Skeletal muscle cell (primary cell): ENCODE measurements at regions not wholly inside any gene's neighbourhood (a gene's known extent, or its start where the extent isn't known, plus 50 kb on each side); places are given as distances from the start of the nearest gene placed in this dataset.
"Not testable (repeated sequence)": the region's sequence is repeated elsewhere in the genome, so short reads cannot be mapped to it uniquely, and the experiment has no call there.

ENCODE experiments used
- DNase-seq: peaks from one replicate; pipeline ENCODE4 v3.0.0-alpha.2; 2010; ENCODE audit warnings: low read depth
- H3K4me3 ChIP-seq: 2 replicates; pipeline ENCODE4 v1.5.1; 2011; ENCODE audit warnings: low read depth, mild to moderate bottlenecking, control low read depth, low read length, moderate library complexity

DNA sequence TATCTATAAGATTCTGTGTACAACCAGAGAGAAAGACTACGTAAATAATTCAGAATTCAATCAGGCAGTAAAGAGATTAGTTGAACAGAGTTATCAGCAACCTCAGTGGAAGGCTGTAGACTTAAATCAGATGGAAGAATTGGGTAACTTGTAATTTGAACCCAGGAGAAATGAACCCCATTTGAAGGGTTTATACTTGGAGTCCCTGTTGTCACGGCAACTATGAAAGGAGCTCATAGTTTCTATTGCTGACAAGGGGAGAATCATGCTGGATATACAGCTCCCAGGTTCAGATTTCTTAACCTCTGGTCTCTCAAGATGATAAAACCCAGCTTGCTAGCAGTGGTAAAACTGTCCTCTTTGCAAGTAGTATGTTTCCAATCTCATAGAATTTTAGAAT is 54.4 kb upstream of the BMP4 start:
- DNase-seq = no peak

DNA sequence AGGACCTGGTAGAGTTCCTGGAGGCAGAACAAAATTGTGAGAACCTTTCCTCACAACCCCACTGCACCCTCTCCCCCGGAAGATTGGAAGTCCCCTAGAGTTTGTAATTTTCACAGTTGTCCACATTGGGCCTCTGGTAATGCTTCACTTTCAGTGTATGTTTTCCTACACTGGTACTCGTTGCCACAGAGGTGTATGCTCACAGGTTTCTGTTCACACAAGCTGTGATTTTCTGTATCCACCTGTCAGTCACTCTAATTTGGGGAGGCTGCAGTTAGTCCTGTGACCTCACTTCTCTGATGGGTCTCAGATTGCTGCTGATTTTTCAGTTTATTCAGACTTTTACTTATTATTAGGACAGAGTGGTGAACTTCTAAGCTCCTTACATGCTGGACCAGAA is 66.4 kb upstream of the BMP4 start:
- DNase-seq = no peak
- H3K4me3 ChIP-seq = no peak overlapping the region

More for the DNA sequence above, 54.4 kb upstream of the BMP4 start:
- no peak overlapping the region for H3K4me3 ChIP-seq

DNA sequence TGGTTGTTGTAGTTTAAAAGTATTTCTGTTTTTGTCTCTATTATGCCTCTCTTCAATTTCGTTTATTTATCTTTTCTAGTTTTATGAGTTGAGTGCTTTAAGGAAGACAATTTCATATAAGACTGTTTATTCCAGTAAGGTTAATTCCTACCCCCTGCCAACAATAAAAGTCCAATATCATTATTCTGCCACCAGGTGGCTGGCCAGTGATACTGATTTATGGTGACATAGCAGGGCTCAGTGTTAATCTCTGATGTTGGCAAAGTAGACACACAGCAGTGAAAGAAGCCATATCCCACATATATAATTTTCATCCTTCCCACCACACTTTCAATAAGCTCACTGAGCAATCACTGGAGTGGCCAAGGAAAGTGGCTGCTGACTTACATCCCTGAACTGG is 69.0 kb upstream of the BMP4 start:
- no peak for DNase-seq
- H3K4me3 ChIP-seq = no peak overlapping the region

DNA sequence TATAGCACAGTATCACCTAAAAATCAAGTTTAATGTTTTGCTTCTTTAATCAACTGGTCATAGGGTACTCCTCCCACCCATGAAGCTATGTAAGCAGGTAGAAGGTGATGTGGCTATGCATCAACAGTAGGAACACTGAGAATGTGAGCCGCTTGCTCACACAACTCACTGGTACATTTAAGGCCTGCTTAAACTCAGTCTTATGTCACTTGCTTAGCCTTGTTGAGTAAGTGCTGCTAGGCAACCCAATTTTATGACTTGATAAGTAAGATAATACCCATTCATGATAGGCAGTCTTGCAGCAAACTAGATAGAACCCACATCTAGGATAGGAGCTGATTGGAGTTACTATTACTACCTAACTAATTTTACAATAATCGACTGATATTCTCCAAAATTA is 70.0 kb upstream of the BMP4 start:
- no peak for DNase-seq
- H3K4me3 ChIP-seq = no peak overlapping the region

DNA sequence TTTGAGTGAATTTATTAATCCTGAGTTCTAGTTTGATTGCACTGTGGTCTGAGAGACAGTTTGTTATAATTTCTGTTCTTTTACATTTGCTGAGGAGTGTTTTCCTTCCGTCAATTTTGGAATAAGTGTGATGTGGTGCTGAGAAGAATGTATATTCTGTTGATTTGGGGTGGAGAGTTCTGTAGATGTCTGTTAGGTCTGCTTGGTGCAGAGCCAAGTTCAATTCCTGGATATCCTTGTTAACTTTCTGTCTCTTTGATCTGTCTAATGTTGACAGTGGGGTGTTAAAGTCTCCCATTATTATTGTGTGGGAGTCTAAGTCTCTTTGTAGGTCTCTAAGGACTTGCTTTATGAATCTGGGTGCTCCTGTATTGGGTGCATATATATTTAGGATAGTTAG is 74.4 kb upstream of the BMP4 start:
- not testable (repeated sequence) for DNase-seq, H3K4me3 ChIP-seq

DNA sequence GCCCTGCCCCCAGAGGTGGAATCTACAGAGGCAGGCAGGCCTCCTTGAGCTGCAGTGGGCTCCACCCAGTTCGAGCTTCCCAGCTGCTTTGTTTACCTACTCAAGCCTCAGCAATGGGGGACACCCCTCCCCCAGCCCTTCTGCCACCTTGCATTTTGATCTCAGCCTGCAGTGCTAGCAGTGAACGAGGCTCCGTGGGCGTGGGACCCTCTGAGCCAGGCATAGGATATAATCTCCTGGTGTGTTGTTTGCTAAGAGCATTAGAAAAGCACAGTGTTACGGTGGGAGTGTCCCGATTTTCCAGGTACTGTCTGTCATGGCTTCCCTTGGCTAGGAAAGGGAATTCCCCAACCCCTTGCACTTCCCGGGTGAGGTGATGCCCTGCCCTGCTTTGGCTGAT is 76.7 kb upstream of the BMP4 start:
- not testable (repeated sequence) for DNase-seq, H3K4me3 ChIP-seq

DNA sequence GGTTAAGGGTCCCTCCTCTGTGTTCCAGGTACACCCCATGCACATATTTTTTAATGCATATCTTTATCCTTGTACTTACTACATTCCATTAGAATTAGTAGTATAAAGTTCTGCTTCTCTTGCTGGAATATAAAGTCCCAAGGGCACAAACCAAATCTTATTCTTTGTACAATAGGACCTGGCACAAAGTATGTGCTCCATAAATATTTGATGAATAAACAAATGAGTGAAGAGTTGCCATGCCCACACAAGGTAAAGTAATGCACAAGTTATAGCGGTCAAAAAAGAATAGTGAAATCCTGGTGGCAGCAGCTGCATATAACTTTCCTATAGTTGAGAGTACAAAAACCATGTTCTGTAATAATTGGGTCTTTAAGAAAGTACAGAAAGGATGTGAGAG is 82.1 kb upstream of the BMP4 start:
- DNase-seq = no peak
- H3K4me3 ChIP-seq = no peak overlapping the region

DNA sequence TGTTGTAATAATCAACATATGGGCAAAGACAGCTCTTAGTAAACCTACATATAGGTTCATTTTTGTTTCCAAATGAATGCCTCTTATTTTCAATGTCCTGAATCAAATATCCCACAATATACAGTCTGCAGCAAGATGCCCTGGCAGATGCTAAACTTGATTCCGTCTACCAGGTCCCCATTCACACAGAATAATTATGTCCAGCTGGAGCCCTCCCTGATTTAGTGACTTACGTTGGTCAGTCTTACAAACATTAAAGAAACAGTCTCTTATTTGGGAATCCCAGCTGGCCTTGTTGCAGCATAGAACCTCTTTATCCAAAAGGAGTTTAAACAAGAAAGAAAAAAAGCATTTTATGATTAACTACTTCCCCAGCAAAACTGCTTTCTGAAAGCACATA is 82.7 kb upstream of the BMP4 start:
- no peak for DNase-seq
- no peak overlapping the region for H3K4me3 ChIP-seq

DNA sequence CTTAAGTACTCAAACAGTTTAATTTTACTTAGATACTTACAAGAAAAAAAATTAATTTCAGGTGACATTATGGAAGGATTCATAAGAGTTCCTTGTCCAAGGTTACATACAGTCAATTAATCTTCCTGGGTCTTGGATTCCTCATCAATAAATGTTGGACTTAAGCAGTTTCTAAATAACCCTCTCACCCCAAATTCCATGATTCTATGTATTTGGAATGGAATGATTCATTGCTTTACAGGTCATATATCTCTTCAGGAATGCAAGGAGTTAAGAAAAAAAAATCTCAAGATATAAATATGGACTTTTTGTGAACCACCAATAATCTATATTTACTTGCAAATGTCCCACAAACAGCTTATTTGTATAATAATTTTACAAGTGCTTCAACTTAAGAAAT is 84.2 kb upstream of the BMP4 start:
- no peak overlapping the region for H3K4me3 ChIP-seq
- no peak for DNase-seq

DNA sequence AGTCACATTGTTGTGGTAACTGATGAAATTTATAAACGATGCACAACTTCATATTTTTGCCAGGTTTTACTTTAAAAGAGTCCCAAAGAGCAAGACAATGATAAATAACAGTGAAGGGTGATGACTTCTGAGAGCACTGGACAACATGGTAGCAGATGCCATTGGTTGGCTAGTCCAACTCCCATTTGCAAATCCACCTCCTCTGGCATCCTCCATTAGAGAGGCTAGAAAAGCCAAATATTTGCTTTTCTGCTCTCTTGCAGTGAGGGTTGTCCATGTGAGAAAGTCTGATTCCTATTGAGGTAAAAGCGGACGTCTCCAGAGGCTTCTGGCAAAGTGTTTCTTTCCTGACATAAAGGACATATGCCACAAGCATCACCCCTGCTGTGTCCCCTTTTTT is 89.6 kb upstream of the BMP4 start:
- H3K4me3 ChIP-seq = no peak overlapping the region
- DNase-seq = no peak

DNA sequence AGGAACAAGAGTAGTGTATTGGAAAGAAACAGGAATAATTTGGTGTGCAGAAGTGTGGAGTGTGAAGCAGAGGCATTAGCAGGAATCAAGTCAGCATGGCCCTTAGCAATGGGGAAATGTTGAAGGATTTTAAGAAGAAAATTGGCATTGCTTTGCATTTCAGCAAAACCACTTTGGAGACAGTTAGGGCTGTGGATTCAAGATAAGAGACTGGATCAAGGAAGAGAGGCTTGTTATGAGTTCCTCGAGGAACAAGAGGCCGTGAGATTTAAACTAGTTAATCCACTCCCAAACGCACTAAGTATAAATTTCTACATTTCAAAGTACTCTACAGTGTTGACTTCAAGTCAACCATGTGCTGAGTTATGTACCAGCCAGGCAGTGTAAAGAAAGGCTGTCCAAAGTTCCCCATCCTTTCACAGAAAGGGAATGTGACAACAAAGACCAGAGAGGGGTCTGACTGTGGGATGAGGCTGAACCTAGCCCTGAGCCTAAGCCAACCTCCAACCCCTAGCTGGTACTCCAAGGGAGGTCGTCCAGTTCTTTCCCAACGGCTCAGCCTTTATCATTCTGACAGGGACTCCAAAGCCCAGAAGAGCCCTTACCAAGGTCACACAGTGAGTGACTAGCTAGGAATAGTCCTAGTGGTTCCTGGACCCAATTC is 91.2 kb upstream of the BMP4 start:
- no peak overlapping the region for H3K4me3 ChIP-seq
- DNase-seq = no peak

DNA sequence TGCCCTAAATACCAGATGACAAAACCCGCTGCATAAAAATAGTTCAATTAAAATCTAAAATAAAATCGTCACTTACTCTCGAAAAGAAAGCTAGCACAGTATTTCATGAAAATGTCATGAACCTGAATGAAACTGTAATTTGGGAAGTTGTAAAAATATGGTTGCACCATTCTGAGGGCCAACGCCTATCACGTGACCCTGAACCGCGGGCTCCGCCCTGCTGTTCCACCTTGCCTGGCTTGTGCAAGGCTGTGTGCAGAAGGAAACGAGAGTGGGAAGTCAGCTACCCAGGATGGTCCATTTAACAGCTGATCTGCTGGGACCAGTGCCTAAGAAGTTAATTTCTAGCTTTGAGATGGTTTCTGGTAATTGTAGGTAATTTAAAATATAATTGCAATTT is 91.7 kb upstream of the BMP4 start:
- H3K4me3 ChIP-seq = no peak overlapping the region
- no peak for DNase-seq

DNA sequence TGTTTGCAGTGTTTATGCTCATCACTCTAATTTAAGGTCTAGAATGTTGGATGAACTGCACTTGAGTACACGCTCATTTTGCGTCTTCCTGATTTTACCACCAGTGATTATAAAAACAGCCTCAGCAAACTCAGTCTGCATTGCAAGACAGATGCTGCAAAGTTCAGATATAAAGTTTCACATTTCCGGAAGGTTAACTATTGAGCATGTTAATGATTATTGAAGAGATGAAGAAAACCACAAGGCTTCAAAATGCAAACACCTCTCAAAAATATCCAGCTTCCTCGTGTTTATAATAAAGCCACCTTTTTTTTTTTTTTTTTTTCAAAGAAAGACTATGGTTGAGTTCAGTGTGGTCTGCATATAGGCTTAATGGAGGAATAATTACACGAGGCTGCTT is 92.1 kb upstream of the BMP4 start:
- no peak overlapping the region for H3K4me3 ChIP-seq
- DNase-seq = no peak

DNA sequence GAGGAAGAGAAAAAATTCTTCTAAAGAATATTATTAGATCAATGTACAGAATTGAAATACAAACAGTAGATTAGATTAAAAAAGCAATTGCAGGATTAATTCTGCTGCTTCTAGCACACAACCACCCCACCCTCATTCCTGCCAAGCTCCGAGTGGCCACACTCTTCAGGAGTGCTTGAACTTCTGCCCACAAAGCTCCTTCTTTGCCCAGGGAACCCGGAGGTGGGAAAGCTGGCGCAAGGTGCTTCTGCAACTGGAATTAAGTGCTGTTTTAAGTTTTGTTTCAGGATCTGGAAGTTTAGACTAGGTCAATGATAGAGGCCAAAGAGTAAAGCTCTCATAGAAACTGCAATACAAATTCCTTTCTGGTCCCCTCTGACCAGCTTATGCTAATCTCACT is 94.1 kb upstream of the BMP4 start:
- no peak overlapping the region for H3K4me3 ChIP-seq
- DNase-seq = no peak

DNA sequence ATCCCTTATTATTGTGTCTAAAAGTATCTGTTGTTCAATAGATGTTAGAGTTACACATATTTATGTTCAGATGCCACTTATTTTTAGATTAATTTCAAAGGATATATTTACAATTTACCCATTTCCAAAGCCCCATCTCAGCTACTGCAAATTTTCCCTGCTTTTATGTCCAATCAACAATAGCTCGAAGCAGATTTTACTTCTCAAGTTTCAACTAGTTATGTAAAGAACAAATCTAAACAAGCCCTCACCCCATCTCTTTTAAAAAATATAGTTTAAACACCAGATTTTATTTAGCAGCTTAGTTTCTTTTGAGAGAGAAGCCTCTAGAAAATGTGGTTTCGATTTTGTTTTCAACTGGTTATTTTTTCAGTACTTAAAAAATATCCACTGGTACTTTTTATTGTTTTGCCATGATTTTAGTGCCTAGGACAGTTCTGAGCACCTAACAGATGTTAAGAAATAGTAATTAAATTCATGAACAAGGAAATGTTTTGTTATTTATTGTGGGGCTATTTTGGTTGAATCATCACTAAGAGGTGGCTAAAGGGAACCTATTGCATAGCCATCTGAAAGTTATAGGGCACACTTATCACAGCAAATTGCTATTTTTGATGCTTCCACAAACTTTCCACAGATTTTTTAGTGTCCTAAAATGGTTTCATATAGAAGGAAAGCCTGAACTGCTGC is 96.2 kb upstream of the BMP4 start:
- H3K4me3 ChIP-seq = no peak overlapping the region
- DNase-seq = no peak

DNA sequence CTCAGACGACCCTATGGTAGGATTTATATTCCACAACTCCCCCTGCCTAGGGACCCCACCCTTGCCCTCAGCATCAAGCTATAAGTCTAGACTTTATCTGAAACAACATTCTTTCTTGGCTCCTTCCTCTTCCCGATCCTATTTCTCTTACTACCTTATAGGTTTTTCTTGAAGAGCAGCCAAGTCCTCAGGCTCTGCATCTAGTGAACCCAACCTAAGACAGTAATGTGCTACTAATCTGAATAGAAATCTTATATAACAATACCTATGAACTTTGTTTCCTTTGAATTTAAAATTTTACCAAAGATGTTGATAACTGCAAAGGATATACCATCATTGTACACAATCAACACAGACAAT is 96.7 kb upstream of the BMP4 start:
- H3K4me3 ChIP-seq = no peak overlapping the region
- DNase-seq = no peak

DNA sequence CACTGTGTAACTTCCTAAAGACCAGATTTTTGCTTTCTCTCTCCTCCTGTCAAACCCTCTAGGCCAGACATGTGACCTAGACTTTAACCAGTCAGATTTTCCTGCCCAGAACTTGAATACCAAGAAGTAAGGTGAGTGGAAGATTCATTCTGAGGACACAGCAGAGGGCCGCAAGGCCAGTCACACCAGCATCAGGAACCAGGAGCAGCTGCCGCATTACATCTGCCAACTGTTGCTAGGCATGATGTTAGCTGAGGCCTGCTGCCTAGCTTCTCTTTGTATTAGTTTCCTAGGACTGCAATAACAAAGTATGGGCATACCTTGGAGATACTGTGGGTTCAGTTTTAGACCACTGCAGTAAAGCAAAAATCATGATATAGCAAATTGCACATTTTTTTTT is 101.9 kb upstream of the BMP4 start:
- H3K4me3 ChIP-seq = no peak overlapping the region
- DNase-seq = no peak

DNA sequence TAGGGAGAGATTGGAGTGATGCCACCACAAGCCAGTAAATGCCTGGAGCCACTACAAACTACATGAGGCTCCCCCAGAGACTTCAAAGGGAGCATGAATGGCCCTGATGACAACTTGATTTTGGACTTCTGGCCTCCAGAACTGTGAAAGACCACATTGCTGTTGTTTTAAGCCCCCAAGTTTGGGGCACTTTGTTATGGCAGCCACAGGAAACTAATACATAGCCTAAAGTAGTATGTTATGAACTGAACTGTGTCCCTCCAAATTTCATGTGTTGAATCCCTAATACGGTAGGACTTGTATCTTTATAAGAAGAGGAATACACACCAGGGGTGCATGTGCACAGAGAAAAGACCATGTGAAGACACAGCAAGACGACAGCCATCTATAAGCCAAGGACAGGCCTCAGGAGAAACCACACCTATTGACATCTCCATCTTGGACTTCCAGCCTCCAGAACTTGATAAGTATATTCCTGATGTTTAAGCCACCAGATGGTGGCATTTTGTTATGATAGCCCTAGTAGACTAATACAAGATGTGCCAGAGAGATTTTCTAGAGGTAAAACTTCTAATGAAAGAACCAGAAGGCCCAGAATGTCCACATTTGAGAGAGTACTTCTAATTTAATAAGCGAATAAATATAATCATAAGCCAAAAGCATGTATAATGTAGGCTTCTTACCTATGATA is 127.1 kb upstream of the BMP4 start:
- no peak for DNase-seq

DNA sequence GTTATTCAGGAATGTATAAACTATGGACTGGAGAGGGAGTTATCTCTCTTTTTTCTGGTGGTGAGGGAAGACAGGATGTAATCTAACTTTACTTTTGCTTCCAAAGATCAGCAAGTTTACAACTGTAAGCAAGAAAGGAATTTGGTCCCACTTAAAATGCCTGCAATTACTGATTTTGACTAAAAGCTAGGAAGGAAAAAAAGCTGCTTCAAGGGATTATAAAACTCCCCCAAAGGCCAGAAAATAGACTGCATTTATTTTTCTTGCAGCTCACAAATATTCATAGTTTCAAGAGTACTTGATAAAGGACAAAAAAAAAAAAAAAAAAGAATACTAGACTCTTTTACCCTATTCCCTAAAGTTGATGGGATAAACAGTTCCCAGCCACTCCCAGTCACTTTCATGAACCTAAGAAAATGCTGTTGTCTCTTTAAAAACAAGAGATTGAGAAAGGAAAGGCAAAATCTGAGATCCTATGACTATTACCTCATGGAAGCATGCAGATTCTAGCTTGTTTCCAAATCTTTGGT is 128.7 kb upstream of the BMP4 start:
- no peak for DNase-seq
- no peak overlapping the region for H3K4me3 ChIP-seq

More for the DNA sequence above, 127.1 kb upstream of the BMP4 start:
- H3K4me3 ChIP-seq = no peak overlapping the region

DNA sequence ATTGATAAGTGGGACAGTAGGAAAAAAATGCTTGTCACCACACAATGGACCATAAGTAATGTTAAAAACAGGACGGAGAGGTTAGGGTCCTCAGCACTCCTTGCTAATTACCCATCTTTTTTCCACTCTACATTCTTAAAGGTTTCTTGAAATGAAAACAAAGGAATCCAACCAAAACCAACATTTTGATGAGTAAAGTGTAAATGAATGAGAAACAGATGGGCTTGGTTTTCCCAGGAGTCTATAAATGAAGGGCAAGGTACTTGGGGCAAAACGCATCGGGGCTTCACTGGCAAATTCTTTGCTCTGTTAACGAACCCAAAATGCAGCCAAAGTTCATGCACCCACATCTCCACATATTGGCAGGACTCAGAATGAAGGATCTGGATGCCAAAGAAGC is 129.2 kb upstream of the BMP4 start:
- H3K4me3 ChIP-seq = no peak overlapping the region
- no peak for DNase-seq

DNA sequence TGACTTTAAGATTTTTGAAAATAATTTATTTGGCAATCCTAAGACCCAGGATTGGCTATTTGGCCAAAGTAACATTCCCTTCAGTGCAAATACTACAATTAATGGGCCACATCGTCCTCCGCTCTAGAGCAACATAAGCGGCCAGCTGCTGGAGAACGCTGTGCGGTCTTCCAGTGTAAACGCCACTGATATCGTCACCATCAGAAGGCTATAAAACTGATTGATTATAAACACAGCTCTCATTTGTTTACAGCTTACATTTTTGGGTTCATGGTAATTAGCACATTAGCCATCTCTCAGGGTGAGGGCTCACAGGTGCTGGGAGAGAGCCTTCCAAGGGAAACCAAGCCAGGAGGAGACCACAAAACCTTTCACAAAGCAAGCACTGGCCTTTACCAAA is 130.1 kb upstream of the BMP4 start:
- H3K4me3 ChIP-seq = no peak overlapping the region
- DNase-seq = no peak
